ENCODE measurements at regions not wholly inside any gene's neighbourhood (a gene's known extent, or its start where the extent isn't known, plus 50 kb on each side); places are given as distances from the start of the nearest gene placed in this dataset.

DNA sequence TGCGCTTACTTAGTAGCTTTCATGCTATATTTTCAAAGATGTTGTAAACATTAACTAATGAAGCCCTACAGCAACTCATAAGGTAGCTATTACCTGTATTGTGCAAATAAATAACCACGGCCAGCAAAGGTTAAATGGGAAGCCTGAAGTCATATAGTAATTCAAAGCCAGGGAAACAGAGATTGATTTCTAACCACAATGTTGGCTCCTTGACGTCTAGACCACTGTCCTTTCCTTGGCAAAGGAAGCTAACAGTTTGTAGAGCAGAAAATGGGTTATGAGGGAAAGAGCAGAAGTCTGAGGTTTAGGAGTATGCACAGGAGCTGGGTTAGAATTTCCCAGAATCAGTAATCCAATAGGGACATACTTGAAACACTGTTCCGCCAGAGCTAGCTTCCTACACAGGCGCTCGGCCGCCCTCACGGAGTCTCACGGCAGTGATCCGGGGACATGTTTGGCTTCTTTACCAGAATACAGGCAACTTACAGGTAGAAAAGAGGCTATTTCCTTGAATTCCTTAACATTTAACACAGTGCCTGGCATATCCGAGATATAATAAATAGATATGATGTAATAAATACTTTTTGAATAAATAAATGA lies 298.8 kb upstream of the LYPLAL1 start:
- Histone ChIP-seq H3K4me2 (ENCODE audit: extremely low read depth, insufficient read depth, low read length) (no peak overlapping the region), H3K27ac (ENCODE audit: insufficient read depth, low read length) (no peak overlapping the region), H3K79me2 (ENCODE audit: control insufficient read depth, insufficient read depth, low read length) (no peaks in the 10 kb centered on the region), H3K4me3 (replicated peaks in 1 of 4; ENCODE audit: control extremely low read depth in 1 of 4, insufficient read depth in 1 of 4, low read depth in 3 of 4, low read length in 4 of 4) (no peak overlapping the region), H3K9ac (ENCODE audit: insufficient read depth, low read length) (no peak overlapping the region), H2AFZ (ENCODE audit: low read length) (no peak overlapping the region), H3K9me3 (ENCODE audit: control insufficient read depth, insufficient read depth, low read depth, low read length) (no peaks in the 10 kb centered on the region), H3K36me3 (ENCODE audit: control insufficient read depth, insufficient read depth, low read length) (no peaks in the 10 kb centered on the region), H3K4me1 (ENCODE audit: control insufficient read depth, extremely low read depth, insufficient read depth, low read length) (no peaks in the 10 kb centered on the region), H4K20me1 (ENCODE audit: control insufficient read depth, extremely low read depth, insufficient read depth, low read length) (no peaks in the 10 kb centered on the region), H3K27me3 (ENCODE audit: control insufficient read depth, insufficient read depth, low read length) (no peaks in the 10 kb centered on the region)
- DNase-seq (ENCODE audit: low read depth in 2 of 2), result peak in 1 of 2 donors; percentile 49
- TF ChIP-seq, protein P1, sequence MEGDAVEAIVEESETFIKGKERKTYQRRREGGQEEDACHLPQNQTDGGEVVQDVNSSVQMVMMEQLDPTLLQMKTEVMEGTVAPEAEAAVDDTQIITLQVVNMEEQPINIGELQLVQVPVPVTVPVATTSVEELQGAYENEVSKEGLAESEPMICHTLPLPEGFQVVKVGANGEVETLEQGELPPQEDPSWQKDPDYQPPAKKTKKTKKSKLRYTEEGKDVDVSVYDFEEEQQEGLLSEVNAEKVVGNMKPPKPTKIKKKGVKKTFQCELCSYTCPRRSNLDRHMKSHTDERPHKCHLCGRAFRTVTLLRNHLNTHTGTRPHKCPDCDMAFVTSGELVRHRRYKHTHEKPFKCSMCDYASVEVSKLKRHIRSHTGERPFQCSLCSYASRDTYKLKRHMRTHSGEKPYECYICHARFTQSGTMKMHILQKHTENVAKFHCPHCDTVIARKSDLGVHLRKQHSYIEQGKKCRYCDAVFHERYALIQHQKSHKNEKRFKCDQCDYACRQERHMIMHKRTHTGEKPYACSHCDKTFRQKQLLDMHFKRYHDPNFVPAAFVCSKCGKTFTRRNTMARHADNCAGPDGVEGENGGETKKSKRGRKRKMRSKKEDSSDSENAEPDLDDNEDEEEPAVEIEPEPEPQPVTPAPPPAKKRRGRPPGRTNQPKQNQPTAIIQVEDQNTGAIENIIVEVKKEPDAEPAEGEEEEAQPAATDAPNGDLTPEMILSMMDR (conservative IDR thresholded peaks at IDR 0.05 in 1 of 2, IDR thresholded peaks at IDR 0.05 in 1 of 2; ENCODE audit: low read depth in 1 of 2, low read length in 2 of 2), result no peak
- no peak for TF ChIP-seq EZH2 (IDR thresholded peaks at IDR 0.05; ENCODE audit: low read length, missing control alignments)

DNA sequence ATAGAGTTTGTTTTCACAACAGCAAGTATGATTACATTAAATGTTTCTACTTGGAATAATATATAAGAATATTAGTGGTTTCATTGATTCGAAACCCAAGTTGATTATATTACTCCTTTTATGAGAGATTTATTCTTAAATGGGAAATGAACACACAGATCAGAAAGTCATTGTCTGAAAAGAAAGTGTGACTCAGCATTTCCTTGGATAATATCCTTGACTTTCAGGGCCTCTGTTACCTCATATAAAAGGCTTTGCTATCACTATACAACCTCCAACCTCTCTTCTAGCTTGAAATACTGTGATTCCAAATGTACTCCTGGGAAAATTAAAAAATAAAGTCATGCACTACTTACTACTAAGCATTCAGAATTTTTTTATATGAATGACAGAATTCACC lies 295.3 kb upstream of the LYPLAL1 start:
- H3K79me2 ChIP-seq (ENCODE audit: control insufficient read depth, insufficient read depth, low read length), result no peaks in the 10 kb centered on the region

DNA sequence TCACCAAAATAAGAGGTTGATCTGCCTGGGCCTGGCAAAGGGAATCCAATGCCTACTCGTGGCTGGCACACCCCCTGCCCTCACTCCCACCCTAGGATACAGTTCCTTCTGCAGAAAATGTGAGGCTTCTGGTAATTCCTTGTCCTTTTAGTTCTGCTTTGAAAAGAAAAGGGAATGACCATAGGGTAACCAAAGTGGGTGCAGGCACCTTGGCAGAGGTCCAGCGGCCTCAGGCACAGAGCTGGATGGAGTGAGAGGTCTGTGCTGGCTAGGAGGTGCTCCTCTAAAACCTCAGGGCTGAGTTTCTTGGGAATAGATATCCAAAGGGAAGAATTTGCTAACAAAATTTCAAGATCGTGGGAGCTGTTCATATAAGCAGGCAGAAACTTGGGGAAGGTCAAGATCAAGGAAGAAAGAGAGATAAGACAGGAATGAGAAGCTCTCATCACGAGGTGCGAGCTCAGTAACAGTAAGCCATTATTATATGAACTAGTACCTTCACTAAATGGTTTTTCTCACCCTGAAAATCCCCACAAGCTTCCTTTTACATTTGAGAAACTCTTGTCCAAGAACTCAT lies 293.1 kb upstream of the LYPLAL1 start:
- Histone ChIP-seq H3K79me2 (ENCODE audit: control insufficient read depth, insufficient read depth, low read length) (no peaks in the 10 kb centered on the region), H3K4me2 (ENCODE audit: extremely low read depth, insufficient read depth, low read length) (no peak overlapping the region)

More for the DNA sequence above, 295.3 kb upstream of the LYPLAL1 start:
- TF ChIP-seq, protein P1 (conservative IDR thresholded peaks at IDR 0.05 in 1 of 2, IDR thresholded peaks at IDR 0.05 in 1 of 2; ENCODE audit: low read depth in 1 of 2, low read length in 2 of 2), result no peak
- TF ChIP-seq EZH2 (IDR thresholded peaks at IDR 0.05; ENCODE audit: low read length, missing control alignments), result no peak
- Histone ChIP-seq H3K27ac (ENCODE audit: insufficient read depth, low read length) (no peak overlapping the region), H2AFZ (ENCODE audit: low read length) (no peak overlapping the region), H3K4me3 (replicated peaks in 1 of 4; ENCODE audit: control extremely low read depth in 1 of 4, insufficient read depth in 1 of 4, low read depth in 3 of 4, low read length in 4 of 4) (no peak overlapping the region), H3K4me1 (ENCODE audit: control insufficient read depth, extremely low read depth, insufficient read depth, low read length) (no peaks in the 10 kb centered on the region), H4K20me1 (ENCODE audit: control insufficient read depth, extremely low read depth, insufficient read depth, low read length) (no peaks in the 10 kb centered on the region), H3K36me3 (ENCODE audit: control insufficient read depth, insufficient read depth, low read length) (no peaks in the 10 kb centered on the region), H3K9me3 (ENCODE audit: control insufficient read depth, insufficient read depth, low read depth, low read length) (no peaks in the 10 kb centered on the region), H3K9ac (ENCODE audit: insufficient read depth, low read length) (no peak overlapping the region), H3K4me2 (ENCODE audit: extremely low read depth, insufficient read depth, low read length) (no peak overlapping the region), H3K27me3 (ENCODE audit: control insufficient read depth, insufficient read depth, low read length) (no peaks in the 10 kb centered on the region)
- DNase-seq (ENCODE audit: low read depth in 2 of 2), result peak; percentile 47 to 66

More for the DNA sequence above, 293.1 kb upstream of the LYPLAL1 start:
- no peaks in the 10 kb centered on the region for H3K36me3 ChIP-seq (ENCODE audit: control insufficient read depth, insufficient read depth, low read length)
- H4K20me1 ChIP-seq (ENCODE audit: control insufficient read depth, extremely low read depth, insufficient read depth, low read length), result no peaks in the 10 kb centered on the region
- no peak overlapping the region for H3K9ac ChIP-seq (ENCODE audit: insufficient read depth, low read length)
- H3K4me3 ChIP-seq (replicated peaks in 1 of 4; ENCODE audit: control extremely low read depth in 1 of 4, insufficient read depth in 1 of 4, low read depth in 3 of 4, low read length in 4 of 4), result no peak overlapping the region
- TF ChIP-seq EZH2 (IDR thresholded peaks at IDR 0.05; ENCODE audit: low read length, missing control alignments), result no peak
- TF ChIP-seq, protein P1 (conservative IDR thresholded peaks at IDR 0.05 in 1 of 2, IDR thresholded peaks at IDR 0.05 in 1 of 2; ENCODE audit: low read depth in 1 of 2, low read length in 2 of 2), result no peak
- no peaks in the 10 kb centered on the region for H3K9me3 ChIP-seq (ENCODE audit: control insufficient read depth, insufficient read depth, low read depth, low read length)
- H3K27ac ChIP-seq (ENCODE audit: insufficient read depth, low read length), result no peak overlapping the region
- peak in 1 of 2 donors; percentile 19 for DNase-seq (ENCODE audit: low read depth in 2 of 2)
- H2AFZ ChIP-seq (ENCODE audit: low read length), result no peak overlapping the region
- no peaks in the 10 kb centered on the region for H3K4me1 ChIP-seq (ENCODE audit: control insufficient read depth, extremely low read depth, insufficient read depth, low read length)
- no peaks in the 10 kb centered on the region for H3K27me3 ChIP-seq (ENCODE audit: control insufficient read depth, insufficient read depth, low read length)
